ENCODE measurements at regions not wholly inside any gene's neighbourhood (a gene's known extent, or its start where the extent isn't known, plus 50 kb on each side); places are given as distances from the start of the nearest gene placed in this dataset.

DNA sequence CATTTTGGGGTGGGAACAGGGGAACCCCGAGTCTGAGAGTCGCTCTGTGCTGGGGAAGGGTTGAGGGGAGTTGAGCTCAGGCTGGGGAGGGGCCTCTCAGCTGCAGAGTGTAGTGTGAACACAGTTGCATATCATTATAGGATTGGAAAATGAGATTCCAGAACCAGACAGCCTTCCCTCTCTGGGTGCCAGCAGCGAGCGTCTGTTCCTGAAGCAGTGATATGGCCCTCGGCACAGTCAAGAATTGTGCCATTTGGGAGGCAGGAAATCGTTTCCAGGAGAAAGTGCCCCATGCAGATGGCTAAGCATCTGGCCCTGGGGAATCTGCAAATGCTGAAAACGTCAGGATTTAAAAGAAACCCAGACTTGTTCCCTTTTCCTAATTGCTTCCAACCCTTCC, 70.4 kb upstream of the SFSWAP start:
- Histone ChIP-seq H3K9me3 (no peaks in the 10 kb centered on the region), H3K4me1 (no peaks in the 10 kb centered on the region), H3K4me3 (no peak overlapping the region), H3K27me3 (no peaks in the 10 kb centered on the region), H3K27ac (no peak overlapping the region), H3K36me3 (no peaks in the 10 kb centered on the region)
- no peak for DNase-seq (ENCODE audit: low spot score in 2 of 2)
- intact Hi-C loops (cut with DNase I): loop anchor here (5.0 kb wide), 1 partner anchor 328 kb away; no protein-coding TSS in a partner anchor
- TF ChIP-seq, protein P1, sequence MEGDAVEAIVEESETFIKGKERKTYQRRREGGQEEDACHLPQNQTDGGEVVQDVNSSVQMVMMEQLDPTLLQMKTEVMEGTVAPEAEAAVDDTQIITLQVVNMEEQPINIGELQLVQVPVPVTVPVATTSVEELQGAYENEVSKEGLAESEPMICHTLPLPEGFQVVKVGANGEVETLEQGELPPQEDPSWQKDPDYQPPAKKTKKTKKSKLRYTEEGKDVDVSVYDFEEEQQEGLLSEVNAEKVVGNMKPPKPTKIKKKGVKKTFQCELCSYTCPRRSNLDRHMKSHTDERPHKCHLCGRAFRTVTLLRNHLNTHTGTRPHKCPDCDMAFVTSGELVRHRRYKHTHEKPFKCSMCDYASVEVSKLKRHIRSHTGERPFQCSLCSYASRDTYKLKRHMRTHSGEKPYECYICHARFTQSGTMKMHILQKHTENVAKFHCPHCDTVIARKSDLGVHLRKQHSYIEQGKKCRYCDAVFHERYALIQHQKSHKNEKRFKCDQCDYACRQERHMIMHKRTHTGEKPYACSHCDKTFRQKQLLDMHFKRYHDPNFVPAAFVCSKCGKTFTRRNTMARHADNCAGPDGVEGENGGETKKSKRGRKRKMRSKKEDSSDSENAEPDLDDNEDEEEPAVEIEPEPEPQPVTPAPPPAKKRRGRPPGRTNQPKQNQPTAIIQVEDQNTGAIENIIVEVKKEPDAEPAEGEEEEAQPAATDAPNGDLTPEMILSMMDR (IDR thresholded peaks at IDR 0.05): no peak

DNA sequence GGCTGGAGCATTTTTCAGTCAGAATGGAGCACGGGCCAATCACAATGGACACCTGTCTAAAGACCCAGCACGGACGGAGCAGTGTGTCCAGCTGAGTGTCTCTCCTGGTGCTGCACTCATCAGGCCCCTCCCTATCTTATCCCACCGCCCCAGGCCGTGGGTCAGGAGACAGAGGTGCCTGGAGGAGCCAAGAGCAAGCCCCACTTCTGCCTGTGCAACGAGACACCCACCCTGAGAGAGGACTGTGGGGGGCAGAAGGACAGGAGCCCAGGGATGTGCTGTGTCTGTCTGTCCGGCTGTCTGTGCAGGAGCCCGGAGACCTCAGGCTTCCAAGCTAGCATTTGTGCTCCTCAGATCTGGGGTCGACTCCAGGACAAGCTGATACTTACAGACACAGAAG, 69.6 kb upstream of the SFSWAP start:
- Histone ChIP-seq H3K9me3 (no peaks in the 10 kb centered on the region), H3K4me3 (no peak overlapping the region), H3K27ac (no peak overlapping the region), H3K27me3 (no peaks in the 10 kb centered on the region), H3K36me3 (no peaks in the 10 kb centered on the region), H3K4me1 (no peaks in the 10 kb centered on the region)
- no peak for DNase-seq (ENCODE audit: low spot score in 2 of 2)
- TF ChIP-seq, protein P1 (IDR thresholded peaks at IDR 0.05): no peak
- intact Hi-C loops (cut with DNase I): loop anchor here (5.0 kb wide), 1 partner anchor 329 kb away; no protein-coding TSS in a partner anchor

DNA sequence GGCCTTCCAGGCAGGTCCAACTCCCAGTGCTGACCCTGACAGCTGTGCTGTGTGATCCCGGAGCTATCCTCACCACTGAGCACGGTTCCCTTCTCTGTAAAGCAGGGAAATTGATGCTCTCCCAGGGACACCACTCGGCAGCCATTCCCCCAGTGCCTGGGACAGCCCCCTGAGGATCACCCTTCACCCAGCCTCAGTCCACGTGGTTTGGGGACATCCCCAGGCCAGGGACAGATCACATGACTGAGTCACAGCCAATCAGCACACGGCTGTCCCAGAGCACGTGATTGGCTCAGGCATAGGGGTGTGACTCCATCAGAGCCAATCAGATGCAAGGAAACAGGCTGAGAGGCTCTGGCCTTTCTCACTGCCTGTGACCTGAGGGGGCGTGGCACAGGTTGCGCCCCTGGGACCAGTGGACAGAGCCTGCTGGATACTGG, 68.8 kb upstream of the SFSWAP start:
- no peak for DNase-seq (ENCODE audit: low spot score in 2 of 2)
- H3K36me3 ChIP-seq: no peaks in the 10 kb centered on the region
- no peaks in the 10 kb centered on the region for H3K4me1 ChIP-seq
- H3K27ac ChIP-seq: no peak overlapping the region
- TF ChIP-seq, protein P1 (IDR thresholded peaks at IDR 0.05): no peak
- no peaks in the 10 kb centered on the region for H3K9me3 ChIP-seq
- intact Hi-C loops (cut with DNase I): loop anchor here (5.0 kb wide), 1 partner anchor 330 kb away; no protein-coding TSS in a partner anchor
- H3K27me3 ChIP-seq: no peaks in the 10 kb centered on the region
- H3K4me3 ChIP-seq: no peak overlapping the region

DNA sequence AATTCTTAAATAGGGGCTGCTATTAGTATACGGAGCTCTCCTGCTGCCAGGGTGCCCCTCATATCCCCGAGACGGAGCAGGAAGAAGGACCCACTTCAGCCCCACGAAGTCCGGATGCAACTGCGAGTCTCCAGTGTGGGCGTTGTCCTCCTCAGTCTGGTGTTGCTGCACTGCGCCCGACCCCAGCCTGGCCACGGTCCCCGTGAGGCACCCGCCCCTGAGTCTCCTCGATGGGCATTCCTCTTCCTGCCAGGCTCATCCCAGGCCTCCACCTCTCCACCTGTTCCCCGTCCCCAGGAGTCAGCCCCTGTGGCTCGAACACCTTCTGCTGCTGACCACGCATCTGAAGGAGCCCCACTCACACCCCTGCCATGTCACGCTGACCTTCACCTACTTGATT, 68.1 kb upstream of the SFSWAP start:
- Histone ChIP-seq H3K27me3 (no peaks in the 10 kb centered on the region), H3K4me1 (no peaks in the 10 kb centered on the region), H3K9me3 (no peaks in the 10 kb centered on the region), H3K4me3 (no peak overlapping the region), H3K27ac (no peak overlapping the region), H3K36me3 (no peaks in the 10 kb centered on the region)
- DNase-seq (ENCODE audit: low spot score in 2 of 2): no peak
- intact Hi-C loops (cut with DNase I): loop anchor here (5.0 kb wide), 1 partner anchor 330 kb away; no protein-coding TSS in a partner anchor
- TF ChIP-seq, protein P1 (IDR thresholded peaks at IDR 0.05): no peak

DNA sequence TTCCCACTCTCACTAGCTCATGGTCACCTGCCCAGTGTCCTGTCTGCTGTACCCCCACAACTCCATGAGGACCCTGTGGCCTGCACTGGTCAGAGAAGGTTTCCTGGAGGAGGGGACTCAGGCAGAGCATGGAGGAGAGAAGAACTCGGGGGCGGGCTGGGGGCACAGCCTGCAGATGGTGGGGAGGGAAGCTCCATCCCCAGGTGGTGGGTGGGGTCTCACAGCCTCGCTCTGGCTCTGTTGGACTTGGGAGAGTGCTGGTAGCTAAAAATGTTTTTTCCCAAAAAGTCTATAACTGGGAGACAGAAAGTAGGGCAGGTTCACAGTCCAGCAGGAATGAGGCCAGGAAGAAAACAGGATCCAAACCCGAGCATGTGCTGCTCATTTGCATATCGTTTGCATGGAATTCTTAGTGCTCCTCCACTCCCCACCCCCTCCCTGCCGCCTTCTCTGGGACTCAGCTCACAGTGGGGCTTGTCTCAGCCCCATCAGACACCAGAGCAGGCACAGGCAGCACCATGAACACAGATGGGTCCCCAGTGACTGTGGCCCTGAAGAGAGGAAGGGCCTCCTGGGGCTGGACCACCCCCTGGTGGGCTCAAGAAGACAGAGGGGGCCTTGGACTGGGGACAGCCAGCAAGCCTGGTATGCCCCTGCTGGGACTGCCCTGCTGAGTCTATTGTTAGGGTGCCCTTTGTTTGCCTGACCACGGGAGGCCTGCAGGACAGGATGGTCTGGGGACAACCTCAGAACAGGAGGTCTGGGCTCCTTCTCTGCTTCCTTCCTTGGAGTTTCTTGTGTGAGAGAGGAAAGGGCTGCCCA, 67.0 kb upstream of the SFSWAP start:
- Histone ChIP-seq H3K4me3 (no peak overlapping the region), H3K27me3 (no peaks in the 10 kb centered on the region), H3K27ac (no peak overlapping the region), H3K4me1 (no peaks in the 10 kb centered on the region), H3K36me3 (no peaks in the 10 kb centered on the region), H3K9me3 (no peaks in the 10 kb centered on the region)
- intact Hi-C loops (cut with DNase I): loop anchor here (5.0 kb wide), 1 partner anchor 332 kb away; no protein-coding TSS in a partner anchor
- DNase-seq (ENCODE audit: low spot score in 2 of 2): no peak
- TF ChIP-seq, protein P1 (IDR thresholded peaks at IDR 0.05): no peak

Measured in ascending aorta (tissue), 2 donors.